ENCODE measurements at regions not wholly inside any gene's neighbourhood (a gene's known extent, or its start where the extent isn't known, plus 50 kb on each side); places are given as distances from the start of the nearest gene placed in this dataset.

- no peak overlapping the region for H2AFZ ChIP-seq (ENCODE audit: low read depth, low read length)
- no peak overlapping the region for H3K4me3 ChIP-seq (ENCODE audit: low read length)
- H3F3A ChIP-seq (ENCODE audit: insufficient read depth, low read length, poor library complexity, severe bottlenecking) = no peaks in the 10 kb centered on the region
- no peak overlapping the region for H3K4me2 ChIP-seq (ENCODE audit: low read length)
- TF ChIP-seq, protein P1, sequence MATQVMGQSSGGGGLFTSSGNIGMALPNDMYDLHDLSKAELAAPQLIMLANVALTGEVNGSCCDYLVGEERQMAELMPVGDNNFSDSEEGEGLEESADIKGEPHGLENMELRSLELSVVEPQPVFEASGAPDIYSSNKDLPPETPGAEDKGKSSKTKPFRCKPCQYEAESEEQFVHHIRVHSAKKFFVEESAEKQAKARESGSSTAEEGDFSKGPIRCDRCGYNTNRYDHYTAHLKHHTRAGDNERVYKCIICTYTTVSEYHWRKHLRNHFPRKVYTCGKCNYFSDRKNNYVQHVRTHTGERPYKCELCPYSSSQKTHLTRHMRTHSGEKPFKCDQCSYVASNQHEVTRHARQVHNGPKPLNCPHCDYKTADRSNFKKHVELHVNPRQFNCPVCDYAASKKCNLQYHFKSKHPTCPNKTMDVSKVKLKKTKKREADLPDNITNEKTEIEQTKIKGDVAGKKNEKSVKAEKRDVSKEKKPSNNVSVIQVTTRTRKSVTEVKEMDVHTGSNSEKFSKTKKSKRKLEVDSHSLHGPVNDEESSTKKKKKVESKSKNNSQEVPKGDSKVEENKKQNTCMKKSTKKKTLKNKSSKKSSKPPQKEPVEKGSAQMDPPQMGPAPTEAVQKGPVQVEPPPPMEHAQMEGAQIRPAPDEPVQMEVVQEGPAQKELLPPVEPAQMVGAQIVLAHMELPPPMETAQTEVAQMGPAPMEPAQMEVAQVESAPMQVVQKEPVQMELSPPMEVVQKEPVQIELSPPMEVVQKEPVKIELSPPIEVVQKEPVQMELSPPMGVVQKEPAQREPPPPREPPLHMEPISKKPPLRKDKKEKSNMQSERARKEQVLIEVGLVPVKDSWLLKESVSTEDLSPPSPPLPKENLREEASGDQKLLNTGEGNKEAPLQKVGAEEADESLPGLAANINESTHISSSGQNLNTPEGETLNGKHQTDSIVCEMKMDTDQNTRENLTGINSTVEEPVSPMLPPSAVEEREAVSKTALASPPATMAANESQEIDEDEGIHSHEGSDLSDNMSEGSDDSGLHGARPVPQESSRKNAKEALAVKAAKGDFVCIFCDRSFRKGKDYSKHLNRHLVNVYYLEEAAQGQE (IDR thresholded peaks at IDR 0.05; ENCODE audit: borderline replicate concordance) = no peak
- TF ChIP-seq RAD21 (conservative IDR thresholded peaks at IDR 0.05) = no peak
- TF ChIP-seq, protein P2, sequence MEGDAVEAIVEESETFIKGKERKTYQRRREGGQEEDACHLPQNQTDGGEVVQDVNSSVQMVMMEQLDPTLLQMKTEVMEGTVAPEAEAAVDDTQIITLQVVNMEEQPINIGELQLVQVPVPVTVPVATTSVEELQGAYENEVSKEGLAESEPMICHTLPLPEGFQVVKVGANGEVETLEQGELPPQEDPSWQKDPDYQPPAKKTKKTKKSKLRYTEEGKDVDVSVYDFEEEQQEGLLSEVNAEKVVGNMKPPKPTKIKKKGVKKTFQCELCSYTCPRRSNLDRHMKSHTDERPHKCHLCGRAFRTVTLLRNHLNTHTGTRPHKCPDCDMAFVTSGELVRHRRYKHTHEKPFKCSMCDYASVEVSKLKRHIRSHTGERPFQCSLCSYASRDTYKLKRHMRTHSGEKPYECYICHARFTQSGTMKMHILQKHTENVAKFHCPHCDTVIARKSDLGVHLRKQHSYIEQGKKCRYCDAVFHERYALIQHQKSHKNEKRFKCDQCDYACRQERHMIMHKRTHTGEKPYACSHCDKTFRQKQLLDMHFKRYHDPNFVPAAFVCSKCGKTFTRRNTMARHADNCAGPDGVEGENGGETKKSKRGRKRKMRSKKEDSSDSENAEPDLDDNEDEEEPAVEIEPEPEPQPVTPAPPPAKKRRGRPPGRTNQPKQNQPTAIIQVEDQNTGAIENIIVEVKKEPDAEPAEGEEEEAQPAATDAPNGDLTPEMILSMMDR (IDR thresholded peaks at IDR 0.05; ENCODE audit: poor library complexity, severe bottlenecking) = no peak
- TF ChIP-seq TAF1 (IDR thresholded peaks at IDR 0.05; ENCODE audit: low read depth) = no peak
- no peak for TF ChIP-seq SMC3 (conservative IDR thresholded peaks at IDR 0.05; ENCODE audit: poor library complexity)
- no peak for TF ChIP-seq EZH2 (IDR thresholded peaks at IDR 0.05; ENCODE audit: borderline replicate concordance, insufficient read depth, low read length, poor library complexity, severe bottlenecking)
- no peak for TF ChIP-seq POLR2AphosphoS5 (IDR thresholded peaks at IDR 0.05)
- TF ChIP-seq EP300 (conservative IDR thresholded peaks at IDR 0.05; ENCODE audit: poor library complexity, severe bottlenecking) = no peak
- no peak for TF ChIP-seq MXI1 (conservative IDR thresholded peaks at IDR 0.05; ENCODE audit: poor library complexity, severe bottlenecking)
- no peaks in the 10 kb centered on the region for H4K20me1 ChIP-seq (ENCODE audit: insufficient read depth)
- no peak overlapping the region for H3K9ac ChIP-seq (ENCODE audit: low read length)
- H3K36me3 ChIP-seq (ENCODE audit: insufficient read depth, low read length) = no peaks in the 10 kb centered on the region
- no peak overlapping the region for H3K27ac ChIP-seq (ENCODE audit: low read length)
- H3K27me3 ChIP-seq (ENCODE audit: insufficient read depth, low read depth, low read length) = no peaks in the 10 kb centered on the region
- no peaks in the 10 kb centered on the region for H3K9me3 ChIP-seq (ENCODE audit: low read length)
- no peaks in the 10 kb centered on the region for H3K9me2 ChIP-seq (ENCODE audit: insufficient read depth, low read length)
- H3K79me2 ChIP-seq (replicated peaks; ENCODE audit: insufficient read depth, low read length) = no peaks in the 10 kb centered on the region
These were observed 61.4 kb upstream of the SKAP2 start for GRCh38 chr7:26925768-26926167.

GRCh38 chr7:26924149-26924767 lies 59.9 kb upstream of the SKAP2 start:
- Histone ChIP-seq H3K4me3 (ENCODE audit: low read length) (no peak overlapping the region), H3K27me3 (ENCODE audit: insufficient read depth, low read depth, low read length) (no peaks in the 10 kb centered on the region), H3K79me2 (replicated peaks; ENCODE audit: insufficient read depth, low read length) (no peaks in the 10 kb centered on the region), H3F3A (ENCODE audit: insufficient read depth, low read length, poor library complexity, severe bottlenecking) (no peaks in the 10 kb centered on the region), H2AFZ (ENCODE audit: low read depth, low read length) (no peak overlapping the region), H3K27ac (ENCODE audit: low read length) (peak overlapping the region; percentile 63), H3K4me2 (ENCODE audit: low read length) (no peak overlapping the region), H3K9me2 (ENCODE audit: insufficient read depth, low read length) (no peaks in the 10 kb centered on the region), H3K9ac (ENCODE audit: low read length) (no peak overlapping the region), H3K9me3 (ENCODE audit: low read length) (no peaks in the 10 kb centered on the region), H4K20me1 (ENCODE audit: insufficient read depth) (no peaks in the 10 kb centered on the region), H3K36me3 (ENCODE audit: insufficient read depth, low read length) (no peaks in the 10 kb centered on the region)
- peak; percentile 56 for TF ChIP-seq POLR2AphosphoS5 (IDR thresholded peaks at IDR 0.05)
- peak; percentile 94 for TF ChIP-seq EP300 (conservative IDR thresholded peaks at IDR 0.05; ENCODE audit: poor library complexity, severe bottlenecking)
- no peak for TF ChIP-seq TAF1 (IDR thresholded peaks at IDR 0.05; ENCODE audit: low read depth)
